Neuronal stem cell (in vitro differentiated cells): ENCODE measurements at regions not wholly inside any gene's neighbourhood (a gene's known extent, or its start where the extent isn't known, plus 50 kb on each side); places are given as distances from the start of the nearest gene placed in this dataset.

Experiments used
- DNase-seq: peaks from one replicate; pipeline ENCODE4 v3.0.0-alpha.2; 2013; ENCODE audit warnings: low spot score
- H2AFZ ChIP-seq: one replicate; pipeline ENCODE4 v1.6.1; 2013; ENCODE audit warnings: mild to moderate bottlenecking, low read length, inconsistent platforms
- H2AK5ac ChIP-seq: 2 replicates; pipeline ENCODE4 v1.6.1; 2013; ENCODE audit warnings: low read depth, mild to moderate bottlenecking, inconsistent platforms, low read length, moderate library complexity, mixed read lengths
- H2BK120ac ChIP-seq: 2 replicates; pipeline ENCODE4 v1.6.1; 2013; ENCODE audit warnings: low read depth, mild to moderate bottlenecking, inconsistent platforms, low read length, moderate library complexity, mixed read lengths
- H2BK12ac ChIP-seq: one replicate; pipeline ENCODE4 v1.6.1; 2013; ENCODE audit warnings: low read length, inconsistent platforms
- H2BK15ac ChIP-seq: 2 replicates; pipeline ENCODE4 v1.6.1; 2013; ENCODE audit warnings: mild to moderate bottlenecking, low read length, inconsistent platforms, mixed read lengths
- H2BK5ac ChIP-seq: one replicate; pipeline ENCODE4 v1.6.1; 2013; ENCODE audit warnings: inconsistent platforms, mild to moderate bottlenecking, low read length, moderate library complexity
- H3K14ac ChIP-seq: one replicate; pipeline ENCODE4 v1.6.1; 2013; ENCODE audit warnings: low read length, inconsistent platforms
- H3K18ac ChIP-seq: 2 replicates; pipeline ENCODE4 v1.6.1; 2013; ENCODE audit warnings: low read length, inconsistent platforms
- H3K23ac ChIP-seq: 2 replicates; pipeline ENCODE4 v1.6.1; 2013; ENCODE audit warnings: low read depth, mild to moderate bottlenecking, mixed read lengths, low read length, inconsistent platforms; ENCODE audit not compliant: poor library complexity
- H3K27ac ChIP-seq: replicated peaks from 3 replicates; pipeline ENCODE4 v1.5.1; 2013; ENCODE audit warnings: low read length, inconsistent platforms
- H3K27me3 ChIP-seq, 3 experiments: 2 replicates each; pipeline ENCODE4 v1.6.1; 2013; ENCODE audit warnings: low read length in 3 of 3, mild to moderate bottlenecking in 2 of 3, inconsistent platforms in 1 of 3, low read depth in 1 of 3, mixed read lengths in 1 of 3, moderate library complexity in 1 of 3; ENCODE audit not compliant: control insufficient read depth in 3 of 3, insufficient read depth in 3 of 3
- H3K36me3 ChIP-seq, 2 donors: replicated peaks in 1 of 2; 2 replicates each; pipeline ENCODE4 v1.6.1; 2013; ENCODE audit warnings: low read length in 2 of 2; ENCODE audit not compliant: control insufficient read depth in 2 of 2, insufficient read depth in 2 of 2
- H3K4ac ChIP-seq: 2 replicates; pipeline ENCODE4 v1.6.1; 2013; ENCODE audit warnings: inconsistent platforms, mild to moderate bottlenecking, low read length, moderate library complexity
- H3K4me1 ChIP-seq, 2 donors: 1 replicate in 1 of 2; 2 replicates in 1 of 2; pipeline ENCODE4 v1.6.1; 2013; ENCODE audit warnings: low read length in 2 of 2, low read depth in 1 of 2; ENCODE audit not compliant: control insufficient read depth in 2 of 2, insufficient read depth in 1 of 2
- H3K4me2 ChIP-seq: one replicate; pipeline ENCODE4 v1.6.1; 2013; ENCODE audit warnings: mild to moderate bottlenecking, low read length, inconsistent platforms; ENCODE audit not compliant: insufficient read depth, poor library complexity, severe bottlenecking
- H3K4me3 ChIP-seq, 2 donors: 2 replicates each; pipeline ENCODE4 v1.5.1; 2013; ENCODE audit warnings: low read length in 2 of 2, mild to moderate bottlenecking in 2 of 2, inconsistent platforms in 1 of 2, moderate library complexity in 1 of 2
- H3K79me1 ChIP-seq: one replicate; pipeline ENCODE4 v1.6.1; 2013; ENCODE audit warnings: low read depth, mild to moderate bottlenecking, inconsistent platforms, low read length, moderate library complexity
- H3K9ac ChIP-seq: one replicate; pipeline ENCODE4 v1.6.1; 2013; ENCODE audit warnings: mild to moderate bottlenecking, low read depth, low read length, inconsistent platforms; ENCODE audit not compliant: poor library complexity
- H3K9me3 ChIP-seq, 2 donors: replicated peaks in 1 of 2; 2 replicates each; pipeline versions ENCODE3 to v1.6.1; 2013; ENCODE audit warnings: low read length in 2 of 2, mild to moderate bottlenecking in 2 of 2, inconsistent platforms in 1 of 2, low read depth in 1 of 2, mixed read lengths in 1 of 2, moderate library complexity in 1 of 2; ENCODE audit not compliant: control insufficient read depth in 2 of 2, insufficient read depth in 1 of 2
- H4K8ac ChIP-seq: one replicate; pipeline ENCODE4 v1.6.1; 2013; ENCODE audit warnings: low read depth, mild to moderate bottlenecking, inconsistent platforms, low read length, moderate library complexity
- H4K91ac ChIP-seq: one replicate; pipeline ENCODE4 v1.6.1; 2013; ENCODE audit warnings: low read length, low read depth, mild to moderate bottlenecking, inconsistent platforms; ENCODE audit not compliant: poor library complexity
- WGBS, 2 donors: extraction: QIAGEN DNeasy Blood & Tissue Kit; methylation state at CpG; one replicate each; pipeline ENCODE4 v1.1.7; 2013; ENCODE audit warnings: missing lambda C conversion rate in 2 of 2, mixed read lengths in 1 of 2; ENCODE audit not compliant: insufficient read length in 2 of 2, insufficient replicate concordance in 1 of 2; ENCODE audit errors: extremely low coverage in 2 of 2; 5-methylcytosine and 5-hydroxymethylcytosine counted together

GRCh38 chr2:3037196-3038194, 340.1 kb downstream of the EIPR1 start:
- Histone ChIP-seq H3K14ac (no peak overlapping the region), H3K4me3 (no peak overlapping the region), H2AK5ac (no peak overlapping the region), H3K23ac (no peak overlapping the region), H4K91ac (no peak overlapping the region), H3K4me2 (no peak overlapping the region), H2BK120ac (no peak overlapping the region), H3K18ac (no peak overlapping the region), H3K27ac (no peak overlapping the region), H3K4ac (no peak overlapping the region), H2BK12ac (no peak overlapping the region), H2AFZ (no peak overlapping the region), H4K8ac (no peak overlapping the region), H3K9me3 (peaks cover 0 to 6% of the 10 kb centered on the region in 2 donors), H2BK15ac (no peak overlapping the region), H2BK5ac (no peak overlapping the region), H3K9ac (no peak overlapping the region), H3K36me3 (peaks cover 0 to 2% of the 10 kb centered on the region in 2 donors), H3K4me1 (peaks cover 0 to 2% of the 10 kb centered on the region in 2 donors), H3K79me1 (no peaks in the 10 kb centered on the region), H3K27me3 (peaks cover 0 to 9% (median 0%) of the 10 kb centered on the region in 3 experiments)
- no CpG with 5 or more reads among the region's 29 CpGs for WGBS, 2 donors
- DNase-seq: no peak

DNA sequence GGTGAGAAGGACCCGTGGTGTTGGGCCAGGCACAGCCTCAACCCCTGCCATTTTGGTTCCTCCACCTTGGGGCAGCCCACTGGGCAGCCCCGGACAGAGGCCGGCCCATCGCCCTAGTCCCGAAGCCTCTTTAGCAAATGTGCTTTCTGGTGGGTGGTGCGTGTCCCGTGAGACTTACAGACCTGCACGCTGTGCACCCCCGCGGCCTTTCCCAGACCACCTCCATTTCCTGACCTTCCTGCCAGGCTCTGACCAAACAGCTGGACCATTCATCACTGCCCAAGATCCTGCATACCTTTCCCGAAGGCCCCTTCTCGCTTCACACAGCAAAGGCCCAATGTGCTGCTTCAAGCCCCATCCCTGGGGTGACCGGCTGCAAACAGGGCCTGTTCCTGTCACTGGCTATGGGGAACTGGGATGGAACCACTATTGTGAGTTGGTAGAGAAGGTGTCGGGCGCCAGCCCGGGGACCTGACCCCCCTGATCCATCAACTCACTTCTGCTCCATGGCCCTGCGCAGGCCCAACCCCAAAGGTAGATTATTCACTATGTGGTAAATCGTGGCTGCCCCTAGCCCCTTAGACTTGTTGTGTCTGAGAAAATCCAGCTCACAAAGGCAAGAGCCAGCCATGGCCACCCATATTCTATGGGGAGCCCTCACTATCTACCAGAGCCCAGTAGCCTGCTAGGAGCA, 341.0 kb downstream of the EIPR1 start:
- Histone ChIP-seq H3K14ac (peak overlapping the region; percentile 86), H4K8ac (no peak overlapping the region), H2BK5ac (no peak overlapping the region), H2BK12ac (no peak overlapping the region), H3K27ac (no peak overlapping the region), H3K4ac (no peak overlapping the region), H3K79me1 (no peaks in the 10 kb centered on the region), H3K4me1 (peaks cover 0 to 2% of the 10 kb centered on the region in 2 donors), H3K4me2 (no peak overlapping the region), H3K4me3 (no peak overlapping the region), H2BK120ac (no peak overlapping the region), H4K91ac (no peak overlapping the region), H3K36me3 (peaks cover 0 to 2% of the 10 kb centered on the region in 2 donors), H2AFZ (no peak overlapping the region), H3K23ac (peak overlapping the region; percentile 23), H3K18ac (no peak overlapping the region), H3K27me3 (peaks cover 0 to 9% (median 0%) of the 10 kb centered on the region in 3 experiments), H3K9me3 (peaks cover 0 to 6% of the 10 kb centered on the region in 2 donors), H2BK15ac (no peak overlapping the region), H2AK5ac (peak overlapping the region; percentile 49), H3K9ac (no peak overlapping the region)
- DNase-seq: no peak
- no CpG with 5 or more reads among the region's 18 CpGs for WGBS, 2 donors

DNA sequence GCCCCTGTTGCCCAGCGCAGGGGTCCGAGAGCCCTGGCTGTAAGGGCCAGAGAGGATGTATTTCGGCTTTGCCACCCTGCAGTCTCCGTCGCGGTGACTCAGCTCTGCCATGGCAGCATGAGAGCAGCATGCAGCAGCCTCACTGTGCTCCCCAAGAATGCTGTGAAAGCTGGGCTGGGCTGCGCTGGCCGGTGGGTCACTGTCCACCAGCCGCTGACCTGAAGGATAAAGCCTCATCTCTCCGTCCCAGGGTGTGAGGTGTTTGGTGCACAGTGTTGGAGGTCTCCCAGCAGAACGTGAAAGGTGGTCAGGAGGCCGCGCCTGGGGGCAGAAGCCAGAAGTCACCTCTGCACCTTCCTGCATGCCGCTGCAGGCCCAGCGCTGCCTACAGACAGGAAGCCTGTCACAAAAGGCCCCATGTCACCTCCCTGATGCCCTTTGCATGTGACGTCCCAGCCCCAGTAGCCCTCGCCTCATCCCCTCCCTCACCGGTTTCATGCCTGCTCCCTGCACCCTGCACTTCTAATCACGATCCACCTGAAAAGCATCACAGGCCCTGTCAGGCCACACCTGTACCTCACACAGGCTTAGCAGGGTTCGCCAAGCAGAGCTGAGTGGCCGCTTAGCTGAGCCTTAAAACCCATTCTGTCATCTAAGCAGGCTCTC, 342.1 kb downstream of the EIPR1 start:
- Histone ChIP-seq H2AFZ (no peak overlapping the region), H3K23ac (no peak overlapping the region), H3K18ac (peak overlapping the region; percentile 60), H2BK15ac (peak overlapping the region; percentile 13), H3K9me3 (peaks cover 0 to 6% of the 10 kb centered on the region in 2 donors), H3K79me1 (no peaks in the 10 kb centered on the region), H3K4me1 (peaks cover 0 to 2% of the 10 kb centered on the region in 2 donors), H3K36me3 (peaks cover 0 to 2% of the 10 kb centered on the region in 2 donors), H3K4ac (no peak overlapping the region), H3K9ac (peak overlapping the region; percentile 35), H3K14ac (no peak overlapping the region), H3K4me3 (no peak overlapping the region), H2BK120ac (no peak overlapping the region), H2AK5ac (peak overlapping the region; percentile 12), H2BK12ac (no peak overlapping the region), H4K91ac (no peak overlapping the region), H2BK5ac (no peak overlapping the region), H3K4me2 (no peak overlapping the region), H3K27me3 (peaks cover 0 to 9% (median 0%) of the 10 kb centered on the region in 3 experiments), H3K27ac (no peak overlapping the region), H4K8ac (no peak overlapping the region)
- WGBS, 2 donors: no CpG with 5 or more reads among the region's 21 CpGs
- no peak for DNase-seq
